DMS53 treated with DMSO at 0.1 percent for 48 hours (cell line): ENCODE measurements at regions not wholly inside any gene's neighbourhood (a gene's known extent, or its start where the extent isn't known, plus 50 kb on each side); places are given as distances from the start of the nearest gene placed in this dataset.
"Not testable (repeated sequence)": the region's sequence is repeated elsewhere in the genome, so short reads cannot be mapped to it uniquely, and the experiment has no call there.

Experiments used
- DNase-seq: peaks from one replicate; lab custom pipeline; 2025; ENCODE audit not compliant: unreplicated experiment; lab: John Stamatoyannopoulos, UW

GRCh38 chr7:4519819-4520520, 162.1 kb upstream of the FOXK1 start:
- DNase-seq: no peak

- no peak for DNase-seq
Observed at GRCh38 chr7:4523219-4523618, 158.9 kb upstream of the FOXK1 start.

- DNase-seq: no peak
Observed at GRCh38 chr7:4523873-4524272, 158.2 kb upstream of the FOXK1 start.

GRCh38 chr7:4525884-4526283, 156.2 kb upstream of the FOXK1 start:
- no peak for DNase-seq

GRCh38 chr7:4527988-4528636, 154.0 kb upstream of the FOXK1 start:
- DNase-seq: no peak

- DNase-seq: no peak
Observed at GRCh38 chr7:4531236-4531635, 150.9 kb upstream of the FOXK1 start.

GRCh38 chr7:4533339-4533738, 148.8 kb upstream of the FOXK1 start:
- not testable (repeated sequence) for DNase-seq

GRCh38 chr7:4549681-4550080, 132.4 kb upstream of the FOXK1 start:
- DNase-seq: no peak

- DNase-seq: no peak
Observed at GRCh38 chr7:4550117-4550516, 132.0 kb upstream of the FOXK1 start.

- no peak for DNase-seq
Observed at GRCh38 chr7:4552985-4553384, 129.1 kb upstream of the FOXK1 start.

- no peak for DNase-seq
Observed at GRCh38 chr7:4556868-4557793, 125.0 kb upstream of the FOXK1 start.

GRCh38 chr7:4561795-4562194, 120.3 kb upstream of the FOXK1 start:
- DNase-seq: no peak

GRCh38 chr7:4566714-4567113, 115.4 kb upstream of the FOXK1 start:
- DNase-seq: no peak

- no peak for DNase-seq
Observed at GRCh38 chr7:4574851-4575250, 107.2 kb upstream of the FOXK1 start.

GRCh38 chr7:4575254-4575653, 106.8 kb upstream of the FOXK1 start:
- no peak for DNase-seq

- DNase-seq: no peak
Observed at GRCh38 chr7:4602905-4603842, 78.9 kb upstream of the FOXK1 start.

- DNase-seq: no peak
Observed at GRCh38 chr7:4603843-4604231, 78.3 kb upstream of the FOXK1 start.

GRCh38 chr7:4604456-4604940, 77.6 kb upstream of the FOXK1 start:
- no peak for DNase-seq

- DNase-seq: no peak
Observed at GRCh38 chr7:4606797-4607196, 75.3 kb upstream of the FOXK1 start.

- DNase-seq: no peak
Observed at GRCh38 chr7:4607311-4607729, 74.8 kb upstream of the FOXK1 start.

- not testable (repeated sequence) for DNase-seq
Observed at GRCh38 chr7:4609576-4609975, 72.5 kb upstream of the FOXK1 start.
